D721Med (cell line): ENCODE measurements at regions not wholly inside any gene's neighbourhood (a gene's known extent, or its start where the extent isn't known, plus 50 kb on each side); places are given as distances from the start of the nearest gene placed in this dataset.

ENCODE experiments used
- DNase-seq: peaks from one replicate; pipeline ENCODE4 v3.0.0; 2011; ENCODE audit warnings: low spot score; ENCODE audit not compliant: insufficient read length
- FAIRE-seq: peaks from 2 replicates; lab custom pipeline; 2011; peaks lifted over from hg19 to GRCh38; lab: Jason Lieb, UNC
- CTCF ChIP-seq: IDR thresholded peaks from 2 replicates; pipeline ENCODE4 v1.5.1; 2012; ENCODE audit warnings: mild to moderate bottlenecking, control low read depth; ENCODE audit not compliant: insufficient read depth; ENCODE audit errors: missing control alignments

DNA sequence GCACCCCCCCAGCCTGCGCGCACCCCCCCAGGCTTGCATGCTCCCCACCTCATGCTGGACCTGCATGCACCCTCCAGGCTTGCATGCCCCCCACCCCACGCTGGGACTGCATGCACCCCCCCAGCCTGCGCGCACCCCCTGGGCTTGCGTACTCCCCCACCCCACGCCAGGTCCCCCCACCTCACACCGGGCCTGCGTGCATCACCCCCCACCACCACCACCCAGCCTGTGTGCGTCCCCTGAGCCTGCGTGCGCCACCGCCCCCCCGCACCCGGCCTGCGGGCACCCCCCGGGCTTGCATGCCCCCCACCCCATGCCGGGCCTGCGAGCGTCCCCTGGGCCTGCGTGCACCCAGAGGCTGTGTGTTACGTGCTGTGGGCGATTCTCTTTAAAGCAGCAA lies 61.0 kb upstream of the SLCO4A1 start:
- FAIRE-seq: no peak
- no peak for TF ChIP-seq CTCF
- no peak for DNase-seq

DNA sequence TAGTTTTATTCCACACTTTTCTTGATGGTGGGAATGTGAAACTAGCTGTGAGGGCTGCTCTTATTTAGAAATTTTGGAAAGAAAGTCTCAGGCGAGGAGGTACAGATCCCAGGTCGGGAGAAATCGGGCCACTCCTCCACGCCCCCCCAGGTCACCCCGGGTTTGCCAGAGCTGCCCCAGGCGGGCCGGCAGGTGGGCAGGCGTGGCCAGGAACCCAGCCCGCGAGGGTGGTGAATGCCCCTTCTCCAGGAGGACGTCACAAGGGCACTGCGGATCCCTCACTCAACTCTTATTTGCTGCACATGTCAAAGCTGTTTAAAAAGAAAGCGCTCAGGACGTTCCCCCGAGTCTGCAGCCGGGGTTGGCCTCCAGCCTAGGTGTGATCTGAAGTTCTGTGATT lies 60.5 kb upstream of the SLCO4A1 start:
- no peak for DNase-seq
- no peak for TF ChIP-seq CTCF
- FAIRE-seq: no peak

DNA sequence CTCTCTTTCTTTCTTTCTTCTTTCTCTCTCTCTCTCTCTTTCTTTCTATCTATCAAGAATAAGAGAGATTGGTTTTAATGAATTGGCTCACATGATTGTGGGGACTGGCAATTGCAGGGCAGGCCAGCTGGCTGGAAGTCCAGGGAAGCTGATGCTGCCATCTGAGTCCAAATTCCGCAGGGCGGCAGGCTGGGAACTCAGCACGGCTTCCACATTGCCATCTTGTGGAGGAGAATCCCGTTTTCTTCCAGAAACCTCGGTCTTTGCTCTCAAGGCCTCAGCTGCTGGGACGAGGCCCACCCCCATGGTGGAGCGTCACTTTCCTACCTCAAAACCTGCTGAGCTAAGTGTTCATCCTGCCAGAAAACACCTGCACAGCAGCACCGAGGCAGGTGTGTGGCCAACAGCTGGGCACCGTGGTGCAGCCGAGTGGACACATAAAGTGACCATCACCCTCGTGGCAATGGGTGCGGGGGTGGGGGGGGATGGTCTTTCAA lies 58.8 kb upstream of the SLCO4A1 start:
- no peak for FAIRE-seq
- DNase-seq: no peak
- no peak for TF ChIP-seq CTCF

DNA sequence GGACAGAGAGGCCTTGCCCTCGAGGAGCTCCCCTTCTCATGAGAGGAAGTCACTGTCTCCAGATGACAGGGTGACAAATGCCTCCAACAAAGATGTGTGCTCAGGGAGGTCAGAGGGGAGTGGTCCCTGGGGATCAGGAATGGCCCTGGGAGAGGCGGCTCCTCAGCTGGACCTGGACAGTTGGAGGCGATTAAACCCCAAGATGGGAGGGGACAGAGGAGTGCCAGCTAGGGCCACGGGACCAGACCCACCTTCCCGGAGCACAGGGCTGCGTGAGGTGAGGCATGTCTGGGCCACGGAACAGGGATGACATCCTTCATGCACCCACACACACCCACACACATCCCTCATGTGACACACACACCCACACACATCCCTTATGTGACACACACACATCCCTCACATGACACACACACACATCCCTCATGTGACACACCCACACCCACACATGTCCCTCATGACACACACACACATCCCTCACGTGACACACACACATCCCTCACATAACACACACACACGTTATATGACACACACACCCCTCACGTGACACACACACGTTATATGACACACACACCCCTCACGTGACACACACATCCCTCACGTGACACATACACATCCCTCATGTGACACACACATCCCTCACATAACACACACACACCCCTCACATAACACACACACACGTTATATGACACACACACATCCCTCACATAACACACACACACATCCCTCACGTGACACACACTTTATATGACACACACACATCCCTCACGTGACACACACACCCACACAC lies 57.4 kb upstream of the SLCO4A1 start:
- DNase-seq (no peak), FAIRE-seq (no peak)
- no peak for TF ChIP-seq CTCF

DNA sequence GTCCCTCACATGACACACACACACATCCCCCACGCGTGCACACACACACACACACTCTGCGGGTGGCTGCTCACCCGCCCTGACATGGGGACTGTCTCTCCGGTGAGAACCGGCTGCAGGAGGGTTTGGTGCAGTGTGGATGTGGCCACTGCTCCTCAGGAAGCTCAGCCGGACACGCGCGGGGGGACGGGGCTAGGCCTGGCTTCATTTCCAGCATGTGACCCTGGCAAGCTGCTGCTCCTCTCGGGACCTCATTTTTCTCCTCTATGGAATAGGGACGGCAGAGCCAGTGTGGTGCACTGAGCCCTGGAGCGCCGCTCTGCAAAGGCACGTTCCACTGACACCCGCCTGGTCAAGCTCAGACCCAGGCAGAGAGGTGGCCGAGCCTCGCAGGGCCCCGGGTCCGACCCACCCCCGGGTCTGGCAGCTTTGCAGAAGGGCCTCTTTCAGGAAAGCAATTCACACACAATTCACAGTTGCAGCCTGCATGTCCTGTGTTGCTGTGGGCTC lies 56.8 kb upstream of the SLCO4A1 start:
- TF ChIP-seq CTCF: no peak
- no peak for FAIRE-seq
- DNase-seq: no peak

GRCh38 chr20:62586799-62587198 lies 55.5 kb upstream of the SLCO4A1 start:
- no peak for DNase-seq
- FAIRE-seq: no peak
- no peak for TF ChIP-seq CTCF
